IMR-90 (cell line): ENCODE measurements at regions not wholly inside any gene's neighbourhood (a gene's known extent, or its start where the extent isn't known, plus 50 kb on each side); places are given as distances from the start of the nearest gene placed in this dataset.

Experiments
- ATAC-seq: fragments of 200-7000 bp; cut with Tn5 transposase; 2 replicates; pipeline ENCODE4 v1.9.1; 2020; ENCODE audit warnings: low read depth, mild to moderate bottlenecking, moderate library complexity
- BruUV-seq: library from RNA; stranded (reverse); fragments of 400-500 nt; replicated peaks from 2 replicates; lab custom pipeline; 2021; lab: Mats Ljungman, UMichigan
- CTCF ChIA-PET: fragments of 300-600 bp; formaldehyde crosslinking; extraction: SDS; loops from one replicate; lab custom pipeline; 2021; ENCODE audit warnings: antibody characterized with exemption; lab: Yijun Ruan, JAX
- POLR2A ChIA-PET: fragments of 300-600 bp; sonication (Branson Sonifier 250); formaldehyde crosslinking; loops from one replicate; lab custom pipeline; 2022; ENCODE audit warnings: antibody characterized with exemption; ENCODE audit not compliant: unreplicated experiment; lab: Charles Lee
- DNase-seq: peaks from one replicate; pipeline ENCODE4 v3.0.0; 2013
- H2AFZ ChIP-seq: replicated peaks from 2 replicates; pipeline ENCODE3; 2013; ENCODE audit warnings: low read length, mild to moderate bottlenecking; ENCODE audit not compliant: poor library complexity
- H2AK5ac ChIP-seq: 2 replicates; pipeline ENCODE4 v1.6.1; 2013; ENCODE audit warnings: low read depth, low read length, inconsistent platforms
- H2AK9ac ChIP-seq: replicated peaks from 2 replicates; pipeline ENCODE3; 2013; ENCODE audit warnings: mild to moderate bottlenecking, low read depth, low read length, moderate library complexity; ENCODE audit not compliant: poor library complexity
- H2BK120ac ChIP-seq: 2 replicates; pipeline ENCODE4 v1.6.1; 2013; ENCODE audit warnings: low read depth, low read length, inconsistent platforms
- H2BK15ac ChIP-seq: 3 replicates; pipeline ENCODE4 v1.6.1; 2013; ENCODE audit warnings: low read depth, low read length, inconsistent platforms
- H2BK20ac ChIP-seq: 2 replicates; pipeline ENCODE4 v1.6.1; 2013; ENCODE audit warnings: low read depth, mild to moderate bottlenecking, inconsistent platforms, low read length, moderate library complexity
- H2BK5ac ChIP-seq: 2 replicates; pipeline ENCODE4 v1.6.1; 2013; ENCODE audit warnings: mild to moderate bottlenecking, low read depth, low read length, inconsistent platforms; ENCODE audit not compliant: poor library complexity, severe bottlenecking
- H3K14ac ChIP-seq: replicated peaks from 2 replicates; pipeline ENCODE4 v1.6.1; 2013; ENCODE audit warnings: low read depth, low read length, inconsistent platforms
- H3K18ac ChIP-seq: 2 replicates; pipeline ENCODE4 v1.6.1; 2013; ENCODE audit warnings: low read depth, low read length, control low read depth
- H3K23ac ChIP-seq: 2 replicates; pipeline ENCODE4 v1.6.1; 2013; ENCODE audit warnings: low read depth, low read length, inconsistent platforms
- H3K27ac ChIP-seq: 2 replicates; pipeline ENCODE4 v1.5.1; 2013; ENCODE audit warnings: mild to moderate bottlenecking, control low read depth, low read length; ENCODE audit not compliant: insufficient read depth
- H3K27me3 ChIP-seq: 2 replicates; pipeline ENCODE4 v1.6.1; 2013; ENCODE audit warnings: low read length; ENCODE audit not compliant: control insufficient read depth, insufficient read depth
- H3K36me3 ChIP-seq: 2 replicates; pipeline ENCODE4 v1.6.1; 2013; ENCODE audit warnings: low read length, mixed read lengths; ENCODE audit not compliant: control insufficient read depth, insufficient read depth
- H3K4ac ChIP-seq: 2 replicates; pipeline ENCODE4 v1.6.1; 2013; ENCODE audit warnings: low read depth, low read length, inconsistent platforms
- H3K4me1 ChIP-seq: 2 replicates; pipeline ENCODE4 v1.6.1; 2013; ENCODE audit warnings: low read length, mixed read lengths; ENCODE audit not compliant: control insufficient read depth, insufficient read depth
- H3K4me2 ChIP-seq: 2 replicates; pipeline ENCODE4 v1.6.1; 2013; ENCODE audit warnings: low read depth, mild to moderate bottlenecking, control low read depth, low read length, moderate library complexity
- H3K4me3 ChIP-seq: 2 replicates; pipeline ENCODE4 v1.5.1; 2013; ENCODE audit warnings: low read depth, mild to moderate bottlenecking, control low read depth, low read length, moderate library complexity; ENCODE audit not compliant: insufficient read depth
- H3K56ac ChIP-seq: 2 replicates; pipeline ENCODE4 v1.6.1; 2013; ENCODE audit warnings: low read length, inconsistent platforms; ENCODE audit not compliant: insufficient read depth; ENCODE audit errors: extremely low read depth
- H3K79me1 ChIP-seq, 2 experiments: 2 replicates each; pipeline ENCODE4 v1.6.1; 2013; ENCODE audit warnings: low read length in 2 of 2, inconsistent platforms in 1 of 2, low read depth in 1 of 2
- H3K9ac ChIP-seq: 2 replicates; pipeline ENCODE4 v1.6.1; 2013; ENCODE audit warnings: low read depth, low read length, control low read depth
- H3K9me1 ChIP-seq: 2 replicates; pipeline ENCODE4 v1.6.1; 2013; ENCODE audit warnings: low read length, inconsistent platforms; ENCODE audit not compliant: insufficient read depth
- H3K9me3 ChIP-seq: 2 replicates; pipeline ENCODE4 v1.6.1; 2013; ENCODE audit warnings: low read length; ENCODE audit not compliant: control insufficient read depth, insufficient read depth
- H4K20me1 ChIP-seq: 2 replicates; pipeline ENCODE4 v1.6.1; 2013; ENCODE audit warnings: low read length, inconsistent platforms; ENCODE audit not compliant: insufficient read depth
- H4K5ac ChIP-seq: 2 replicates; pipeline ENCODE4 v1.6.1; 2013; ENCODE audit warnings: mild to moderate bottlenecking, low read depth, low read length, control low read depth
- H4K8ac ChIP-seq, 2 experiments: 2 replicates each; pipeline ENCODE4 v1.6.1; 2013; ENCODE audit warnings: low read depth in 2 of 2, low read length in 2 of 2, control low read depth in 1 of 2, inconsistent platforms in 1 of 2
- H4K91ac ChIP-seq: 2 replicates; pipeline ENCODE4 v1.6.1; 2013; ENCODE audit warnings: low read depth, low read length, inconsistent platforms; ENCODE audit not compliant: insufficient read depth
- BHLHE40 ChIP-seq: fragments of 150-350 bp; IDR thresholded peaks from 2 replicates; pipeline ENCODE4 v1.6.1; 2016; ENCODE audit warnings: mild to moderate bottlenecking, low read depth, low read length
- CEBPB ChIP-seq: IDR thresholded peaks from 2 replicates; pipeline ENCODE4 v1.6.1; 2012; ENCODE audit warnings: low read depth, low read length, improper control_type of control experiment
- CHD1 ChIP-seq: IDR thresholded peaks from 2 replicates; pipeline ENCODE4 v1.6.1; 2012; ENCODE audit warnings: low read depth, low read length, improper control_type of control experiment
- ELK1 ChIP-seq: fragments of 150-350 bp; IDR thresholded peaks from 2 replicates; pipeline ENCODE4 v1.6.1; 2016; ENCODE audit warnings: low read depth, mild to moderate bottlenecking, low read length, moderate library complexity, borderline replicate concordance
- MAFK ChIP-seq: IDR thresholded peaks from 2 replicates; pipeline ENCODE4 v1.6.1; 2012; ENCODE audit warnings: low read depth, low read length, improper control_type of control experiment
- MAZ ChIP-seq: IDR thresholded peaks from 2 replicates; pipeline ENCODE4 v1.6.1; 2012; ENCODE audit warnings: low read depth, mild to moderate bottlenecking, low read length, improper control_type of control experiment, moderate library complexity, borderline replicate concordance
- MXI1 ChIP-seq: IDR thresholded peaks from 2 replicates; pipeline ENCODE4 v1.6.1; 2012; ENCODE audit warnings: low read depth, mild to moderate bottlenecking, low read length, moderate library complexity, borderline replicate concordance
- NFE2L2 ChIP-seq: fragments of 150-350 bp; IDR thresholded peaks from 2 replicates; pipeline ENCODE4 v1.6.1; 2016; ENCODE audit warnings: low read depth, mild to moderate bottlenecking, low read length
- POLR2A ChIP-seq: IDR thresholded peaks from 2 replicates; pipeline ENCODE4 v1.6.1; 2012; ENCODE audit warnings: mild to moderate bottlenecking, low read depth, low read length
- RAD21 ChIP-seq: IDR thresholded peaks from 2 replicates; pipeline ENCODE4 v1.6.1; 2012; ENCODE audit warnings: low read length, improper control_type of control experiment
- RCOR1 ChIP-seq: IDR thresholded peaks from 2 replicates; pipeline ENCODE4 v1.6.1; 2012; ENCODE audit warnings: mild to moderate bottlenecking, low read length, improper control_type of control experiment; ENCODE audit not compliant: insufficient replicate concordance
- RFX5 ChIP-seq: IDR thresholded peaks from 2 replicates; pipeline ENCODE4 v1.8.0; 2012; ENCODE audit warnings: low read depth, mild to moderate bottlenecking, low read length, moderate library complexity
- SMC3 ChIP-seq: fragments of 150-350 bp; IDR thresholded peaks from 2 replicates; pipeline ENCODE4 v1.6.1; 2016; ENCODE audit warnings: low read depth, mild to moderate bottlenecking, antibody characterized with exemption, low read length, moderate library complexity
- WGBS, 2 experiments: methylation state at CpG; one replicate each; pipeline versions ENCODE4 v1.1.5 to v1.1.7; 2013; ENCODE audit warnings: missing lambda C conversion rate in 2 of 2; ENCODE audit not compliant: insufficient read length in 1 of 2; ENCODE audit errors: extremely low coverage in 2 of 2; 5-methylcytosine and 5-hydroxymethylcytosine counted together
- dilution Hi-C: fragments of 300-500 bp; cut with HindIII; formaldehyde crosslinking; loops from one replicate; pipeline ENCODE4 v1.14.3; 2018; ENCODE audit warnings: low sequenced_read_pairs; ENCODE audit not compliant: unreplicated experiment
- in situ Hi-C: fragments of 300-500 bp; cut with MboI; formaldehyde crosslinking; loops from 3 replicates; pipeline ENCODE4 v1.14.3; 2019; ENCODE audit warnings: low sequenced_read_pairs, inconsistent platforms, mixed read lengths
- intact Hi-C: fragments of 100-400 bp; cut with micrococcal nuclease; formaldehyde crosslinking; loops from 2 replicates; pipeline ENCODE4 v1.10.0; 2022
- TF ChIP-seq, protein P1 (sequence below): fragments of 150-350 bp; IDR thresholded peaks from 2 replicates; pipeline ENCODE4 v1.6.1; 2017; ENCODE audit warnings: mild to moderate bottlenecking, antibody characterized with exemption, low read length, low read depth
- TF ChIP-seq, protein P2 (sequence below): conservative IDR thresholded peaks from 2 replicates; pipeline ENCODE4 v1.5.1; 2012; ENCODE audit warnings: mild to moderate bottlenecking, low read depth, low read length, improper control_type of control experiment

- H2AK9ac ChIP-seq: no peak overlapping the region
Measured at GRCh38 chr10:59558066-59558465, 151.6 kb downstream of the SLC16A9 start.

More at GRCh38 chr10:59558066-59558465, 151.6 kb downstream of the SLC16A9 start:
- ChIA-PET POLR2A (no interaction called here), CTCF (interaction anchor here (1.1 kb wide), 1 partner anchor 12 kb away, joined by 3 read pairs; no protein-coding TSS in a partner anchor)
- Histone ChIP-seq H3K9me1 (no peaks in the 10 kb centered on the region), H3K14ac (no peak overlapping the region), H2BK120ac (no peak overlapping the region), H2AK5ac (no peak overlapping the region), H3K79me1 (no peaks in the 10 kb centered on the region), H3K27me3 (peaks cover 1% of the 10 kb centered on the region; the same call in 1 of the 2 replicates), H4K20me1 (no peaks in the 10 kb centered on the region), H3K27ac (no peak overlapping the region), H3K56ac (no peak overlapping the region), H4K91ac (no peak overlapping the region), H3K23ac (no peak overlapping the region), H4K5ac (no peak overlapping the region), H4K8ac (no peak overlapping the region), H3K18ac (no peak overlapping the region), H3K36me3 (no peaks in the 10 kb centered on the region), H3K9ac (no peak overlapping the region), H2BK20ac (no peak overlapping the region), H2AFZ (no peak overlapping the region), H3K9me3 (no peaks in the 10 kb centered on the region), H2BK15ac (no peak overlapping the region), H3K4ac (no peak overlapping the region), H3K4me2 (no peak overlapping the region), H2BK5ac (no peak overlapping the region), H3K4me1 (peaks cover 3% of the 10 kb centered on the region; the same call in 1 of the 2 replicates), H3K4me3 (no peak overlapping the region)
- no CpG with 5 or more reads among the region's 4 CpGs for WGBS, 2 experiments
- DNase-seq (no peak), ATAC-seq (no peak)
- intact Hi-C loops (no loop called here), in situ Hi-C loops (loop anchor here (25.0 kb wide), 1 partner anchor 771 kb away; no protein-coding TSS in a partner anchor), dilution Hi-C loops (no loop called here)
- BruUV-seq: no TSS peak
- TF ChIP-seq MXI1: no peak
- no peak for TF ChIP-seq MAZ
- no peak for TF ChIP-seq SMC3
- TF ChIP-seq CEBPB: no peak
- no peak for TF ChIP-seq BHLHE40
- no peak for TF ChIP-seq MAFK
- no peak for TF ChIP-seq CHD1
- no peak for TF ChIP-seq NFE2L2
- TF ChIP-seq, protein P1, sequence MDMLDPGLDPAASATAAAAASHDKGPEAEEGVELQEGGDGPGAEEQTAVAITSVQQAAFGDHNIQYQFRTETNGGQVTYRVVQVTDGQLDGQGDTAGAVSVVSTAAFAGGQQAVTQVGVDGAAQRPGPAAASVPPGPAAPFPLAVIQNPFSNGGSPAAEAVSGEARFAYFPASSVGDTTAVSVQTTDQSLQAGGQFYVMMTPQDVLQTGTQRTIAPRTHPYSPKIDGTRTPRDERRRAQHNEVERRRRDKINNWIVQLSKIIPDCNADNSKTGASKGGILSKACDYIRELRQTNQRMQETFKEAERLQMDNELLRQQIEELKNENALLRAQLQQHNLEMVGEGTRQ: no peak
- no peak for TF ChIP-seq RCOR1
- no peak for TF ChIP-seq ELK1
- no peak for TF ChIP-seq RFX5
- TF ChIP-seq, protein P2, sequence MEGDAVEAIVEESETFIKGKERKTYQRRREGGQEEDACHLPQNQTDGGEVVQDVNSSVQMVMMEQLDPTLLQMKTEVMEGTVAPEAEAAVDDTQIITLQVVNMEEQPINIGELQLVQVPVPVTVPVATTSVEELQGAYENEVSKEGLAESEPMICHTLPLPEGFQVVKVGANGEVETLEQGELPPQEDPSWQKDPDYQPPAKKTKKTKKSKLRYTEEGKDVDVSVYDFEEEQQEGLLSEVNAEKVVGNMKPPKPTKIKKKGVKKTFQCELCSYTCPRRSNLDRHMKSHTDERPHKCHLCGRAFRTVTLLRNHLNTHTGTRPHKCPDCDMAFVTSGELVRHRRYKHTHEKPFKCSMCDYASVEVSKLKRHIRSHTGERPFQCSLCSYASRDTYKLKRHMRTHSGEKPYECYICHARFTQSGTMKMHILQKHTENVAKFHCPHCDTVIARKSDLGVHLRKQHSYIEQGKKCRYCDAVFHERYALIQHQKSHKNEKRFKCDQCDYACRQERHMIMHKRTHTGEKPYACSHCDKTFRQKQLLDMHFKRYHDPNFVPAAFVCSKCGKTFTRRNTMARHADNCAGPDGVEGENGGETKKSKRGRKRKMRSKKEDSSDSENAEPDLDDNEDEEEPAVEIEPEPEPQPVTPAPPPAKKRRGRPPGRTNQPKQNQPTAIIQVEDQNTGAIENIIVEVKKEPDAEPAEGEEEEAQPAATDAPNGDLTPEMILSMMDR: no peak
- no peak for TF ChIP-seq POLR2A
- TF ChIP-seq RAD21: no peak
